GM10266 (cell line): ENCODE measurements at regions not wholly inside any gene's neighbourhood (a gene's known extent, or its start where the extent isn't known, plus 50 kb on each side); places are given as distances from the start of the nearest gene placed in this dataset.

Experiments used
- DNase-seq: peaks from one replicate; pipeline ENCODE4 v3.0.0; 2012; ENCODE audit errors: extremely low spot score
- TF ChIP-seq, protein P1 (sequence below): IDR thresholded peaks from 2 replicates; pipeline ENCODE4 v1.5.1; 2012; ENCODE audit warnings: mild to moderate bottlenecking, low read depth; ENCODE audit not compliant: control insufficient read depth, insufficient read depth; ENCODE audit errors: missing control alignments

DNA sequence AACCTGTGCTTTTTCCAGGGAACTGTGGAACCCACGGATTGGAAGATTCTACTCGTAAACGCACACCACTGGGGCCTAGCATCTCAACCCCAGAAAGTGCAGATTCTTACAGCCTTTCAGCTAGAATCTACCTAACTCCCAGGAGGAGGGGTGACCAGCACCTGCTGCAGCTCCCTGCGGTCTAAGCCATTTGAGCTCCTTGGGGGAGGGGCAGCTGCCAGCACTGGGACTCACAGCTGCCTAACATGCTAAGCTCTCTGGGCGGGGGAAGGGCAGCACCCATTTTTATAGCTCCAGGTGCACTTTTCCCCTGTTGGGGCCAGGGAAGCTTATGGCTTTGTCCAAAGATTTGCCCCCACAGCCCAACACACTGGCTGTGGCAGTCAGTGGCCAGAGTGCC is 595.7 kb upstream of the EPHA5 start:
- DNase-seq: no peak
- TF ChIP-seq, protein P1, sequence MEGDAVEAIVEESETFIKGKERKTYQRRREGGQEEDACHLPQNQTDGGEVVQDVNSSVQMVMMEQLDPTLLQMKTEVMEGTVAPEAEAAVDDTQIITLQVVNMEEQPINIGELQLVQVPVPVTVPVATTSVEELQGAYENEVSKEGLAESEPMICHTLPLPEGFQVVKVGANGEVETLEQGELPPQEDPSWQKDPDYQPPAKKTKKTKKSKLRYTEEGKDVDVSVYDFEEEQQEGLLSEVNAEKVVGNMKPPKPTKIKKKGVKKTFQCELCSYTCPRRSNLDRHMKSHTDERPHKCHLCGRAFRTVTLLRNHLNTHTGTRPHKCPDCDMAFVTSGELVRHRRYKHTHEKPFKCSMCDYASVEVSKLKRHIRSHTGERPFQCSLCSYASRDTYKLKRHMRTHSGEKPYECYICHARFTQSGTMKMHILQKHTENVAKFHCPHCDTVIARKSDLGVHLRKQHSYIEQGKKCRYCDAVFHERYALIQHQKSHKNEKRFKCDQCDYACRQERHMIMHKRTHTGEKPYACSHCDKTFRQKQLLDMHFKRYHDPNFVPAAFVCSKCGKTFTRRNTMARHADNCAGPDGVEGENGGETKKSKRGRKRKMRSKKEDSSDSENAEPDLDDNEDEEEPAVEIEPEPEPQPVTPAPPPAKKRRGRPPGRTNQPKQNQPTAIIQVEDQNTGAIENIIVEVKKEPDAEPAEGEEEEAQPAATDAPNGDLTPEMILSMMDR: no peak

DNA sequence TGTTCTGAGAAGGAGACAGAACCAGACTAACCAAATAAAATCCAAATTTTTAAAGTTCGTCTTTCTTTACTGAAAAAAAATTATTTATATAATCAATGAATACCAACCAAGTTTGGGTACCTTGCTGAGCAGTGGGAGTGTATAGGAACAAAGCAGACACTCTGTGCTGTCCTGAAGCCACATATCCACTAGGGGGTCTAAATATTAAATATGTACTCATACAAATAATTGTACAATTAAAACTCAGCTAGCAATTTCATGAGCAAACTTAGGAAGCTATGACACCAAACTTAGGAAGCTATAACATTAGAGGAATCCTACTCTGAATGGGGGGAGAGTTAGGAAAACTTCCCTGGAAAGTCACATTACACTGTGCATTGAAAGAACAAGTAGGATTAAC is 582.0 kb upstream of the EPHA5 start:
- DNase-seq: no peak
- TF ChIP-seq, protein P1: no peak

DNA sequence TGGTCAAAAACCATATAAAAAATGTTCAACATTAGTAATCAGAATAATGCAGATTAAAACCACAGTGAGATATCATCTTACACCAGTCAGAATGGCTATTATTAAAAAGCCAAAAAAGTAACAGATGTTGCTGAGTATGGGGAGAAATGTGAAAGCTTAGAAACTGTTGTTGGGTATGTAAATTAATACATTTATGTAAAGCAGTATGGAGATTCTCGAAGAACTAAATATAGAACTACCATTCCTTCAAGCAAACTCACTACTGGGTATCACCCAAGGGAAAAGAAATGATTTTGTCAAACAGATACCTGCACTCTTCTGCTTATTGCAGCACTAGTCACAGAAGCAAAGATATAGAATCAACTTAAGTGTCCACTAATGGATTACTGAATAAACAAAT is 576.4 kb upstream of the EPHA5 start:
- no peak for DNase-seq
- TF ChIP-seq, protein P1: no peak

DNA sequence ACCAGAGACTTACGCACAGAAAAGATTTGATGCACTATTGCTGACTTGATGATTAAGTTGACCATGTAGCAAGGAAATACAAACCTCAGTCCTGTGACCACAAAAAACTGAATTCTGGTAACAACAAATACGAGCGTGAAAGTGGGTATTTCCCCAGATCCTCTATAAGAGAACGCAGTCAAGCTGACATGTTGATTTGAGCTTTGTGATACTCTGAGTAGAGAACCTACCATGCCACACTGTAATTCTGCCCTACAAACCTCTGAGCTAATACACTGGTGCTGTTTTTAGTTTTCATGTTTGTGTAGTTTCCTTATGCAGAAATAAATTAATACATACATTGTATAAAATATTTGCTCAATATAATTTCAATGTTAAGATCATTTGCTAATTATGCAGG is 565.6 kb upstream of the EPHA5 start:
- DNase-seq: no peak
- TF ChIP-seq, protein P1: no peak

DNA sequence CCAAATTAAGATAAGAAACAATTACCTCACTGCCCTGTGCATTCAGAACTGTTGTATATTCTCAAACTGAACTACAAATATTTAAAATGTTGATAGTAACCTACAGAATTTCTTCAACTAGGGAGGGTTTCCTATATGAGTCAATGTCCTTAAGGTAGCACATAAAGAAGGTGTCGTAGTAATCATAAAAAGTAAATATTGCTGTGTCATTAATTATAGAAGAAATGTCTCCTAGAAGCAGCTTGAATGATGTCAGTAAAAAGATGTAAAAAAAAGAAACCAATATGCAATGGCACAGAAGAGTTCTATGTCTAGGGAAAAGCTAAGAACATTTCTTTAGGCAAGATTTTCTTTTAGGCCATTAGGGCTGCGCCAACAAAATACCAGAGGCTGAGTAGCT is 559.6 kb upstream of the EPHA5 start:
- no peak for DNase-seq
- TF ChIP-seq, protein P1: no peak

DNA sequence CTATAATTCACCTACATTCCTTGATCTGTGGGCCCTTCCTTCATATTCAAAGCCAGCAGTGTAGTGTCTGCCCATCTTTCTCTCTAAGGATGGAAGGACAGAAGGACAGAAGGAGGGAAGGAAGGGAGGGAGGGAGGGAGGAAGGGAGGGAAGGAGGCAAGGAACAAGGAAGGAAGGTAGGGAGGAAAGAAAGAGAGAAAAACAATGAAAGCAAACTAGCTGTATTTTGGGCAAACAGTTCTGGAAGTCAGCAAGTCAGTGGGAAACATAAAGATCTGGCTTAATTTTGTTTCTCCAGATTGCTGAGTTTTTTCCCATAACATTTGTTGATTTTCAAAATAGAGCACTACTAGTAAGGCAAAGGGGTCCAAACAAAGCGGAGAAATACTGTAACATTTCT is 555.2 kb upstream of the EPHA5 start:
- DNase-seq: no peak
- TF ChIP-seq, protein P1: no peak

DNA sequence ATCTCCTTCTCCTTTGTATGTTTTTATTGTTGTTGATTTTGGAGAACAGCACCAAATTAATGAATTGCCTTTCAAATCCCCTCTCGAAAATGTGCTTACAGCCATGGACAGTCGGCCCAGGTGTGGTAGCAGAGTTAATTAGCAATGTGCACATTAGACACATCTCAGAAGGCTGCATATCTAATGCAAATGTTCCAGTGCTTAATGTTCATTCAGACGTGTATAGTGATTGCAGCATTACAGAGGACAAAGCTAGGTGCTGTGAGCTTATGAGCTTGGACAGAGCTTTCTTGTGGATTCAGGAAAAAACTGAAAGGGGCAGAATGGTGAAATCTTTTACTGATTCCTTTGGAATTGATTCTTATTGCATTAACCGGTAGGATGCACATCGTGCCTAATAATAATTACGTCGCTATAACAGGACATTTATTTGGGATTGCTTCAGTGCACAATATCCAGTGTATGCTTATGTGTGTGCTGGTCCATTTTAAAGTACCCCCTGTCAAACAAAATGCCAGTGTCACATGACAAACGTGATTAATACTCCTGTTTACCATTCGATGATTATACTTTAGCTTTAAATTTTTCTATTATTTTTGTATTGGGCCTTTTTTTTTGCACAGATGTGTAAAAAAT is 552.9 kb upstream of the EPHA5 start:
- TF ChIP-seq, protein P1: no peak
- no peak for DNase-seq
